NCI-H146 treated with DMSO at 0.1 percent for 48 hours (cell line): ENCODE measurements at regions not wholly inside any gene's neighbourhood (a gene's known extent, or its start where the extent isn't known, plus 50 kb on each side); places are given as distances from the start of the nearest gene placed in this dataset.
"Not testable (repeated sequence)": the region's sequence is repeated elsewhere in the genome, so short reads cannot be mapped to it uniquely, and the experiment has no call there.

Source experiments
- DNase-seq: peaks from one replicate; lab custom pipeline; 2025; ENCODE audit not compliant: unreplicated experiment; lab: John Stamatoyannopoulos, UW

DNA sequence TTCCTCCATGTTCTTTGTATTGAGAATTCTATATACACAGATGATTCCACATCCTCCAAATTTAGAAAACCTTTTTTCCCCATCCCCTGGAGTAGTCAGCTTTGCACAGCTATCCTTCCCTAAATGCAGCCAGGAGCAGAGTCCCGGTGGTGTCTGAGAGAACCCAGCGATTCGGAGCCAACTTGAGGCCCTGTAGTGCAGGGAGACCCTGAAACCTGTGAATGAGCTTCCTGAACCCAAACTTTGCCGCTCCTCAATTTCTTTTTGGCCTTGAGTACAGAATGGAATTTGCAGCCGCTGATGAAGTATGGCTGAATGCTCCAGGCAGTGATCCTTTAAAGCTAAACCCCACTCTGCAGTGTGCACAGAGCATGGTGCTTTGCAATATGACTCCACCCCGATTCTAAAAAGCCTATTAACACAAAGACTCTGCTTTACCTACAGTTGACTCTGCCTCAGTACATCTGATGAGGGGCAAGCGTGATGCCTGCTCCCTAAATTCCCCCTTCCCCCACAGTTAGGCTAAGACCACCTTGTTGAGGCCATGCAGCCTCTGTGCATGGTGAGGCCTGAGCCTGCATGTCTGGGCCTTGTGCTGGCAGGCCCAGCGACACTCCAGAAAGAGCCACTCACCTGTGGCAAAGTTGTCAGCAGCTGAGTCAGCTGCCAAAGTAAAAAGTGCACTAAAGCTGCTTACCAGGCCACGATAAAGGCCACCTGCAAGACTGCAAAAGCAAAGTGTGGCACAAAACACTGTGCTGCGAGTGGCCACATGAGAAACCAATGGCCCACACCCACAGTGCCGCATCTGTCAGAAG lies 82.1 kb downstream of the PLEKHG1 start:
- no peak for DNase-seq

DNA sequence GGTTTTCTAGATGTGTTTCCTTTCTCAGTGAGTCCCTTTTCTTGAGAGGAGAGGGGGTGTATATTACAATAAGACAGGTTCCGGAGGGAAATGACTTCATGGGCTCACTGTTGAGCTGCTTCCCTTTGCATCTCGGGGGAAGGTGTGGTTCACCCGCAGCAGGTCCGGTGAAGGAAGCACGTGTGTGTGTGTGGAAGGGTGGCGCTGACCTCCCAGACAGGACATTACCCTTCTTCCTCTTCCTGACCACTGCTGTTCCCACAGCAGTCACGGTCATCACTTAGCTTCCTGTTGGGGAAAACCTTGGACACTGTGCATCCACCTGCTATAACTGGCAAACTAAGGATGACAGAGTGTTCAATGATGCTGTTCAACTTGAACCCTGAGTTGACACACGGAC lies 83.6 kb downstream of the PLEKHG1 start:
- no peak for DNase-seq

DNA sequence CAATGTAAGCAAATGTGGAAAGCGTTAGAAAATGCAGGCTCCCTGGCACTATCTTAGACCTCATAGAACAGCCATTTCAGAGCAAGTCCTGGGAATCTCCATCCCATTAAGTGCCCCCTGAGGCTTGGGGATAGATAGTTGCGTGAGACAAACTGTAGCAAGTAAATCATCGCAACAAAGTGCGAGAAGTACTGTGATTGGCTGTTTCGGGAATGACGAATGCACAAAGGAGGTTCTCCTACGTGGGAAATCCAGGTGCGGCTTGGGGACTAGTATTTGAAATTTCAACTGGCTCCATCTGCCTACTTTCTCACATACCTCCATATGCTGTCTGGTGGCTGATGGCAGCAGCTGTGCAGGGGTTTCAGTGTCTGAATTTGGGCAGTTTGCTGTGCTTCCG lies 84.5 kb downstream of the PLEKHG1 start:
- no peak for DNase-seq

DNA sequence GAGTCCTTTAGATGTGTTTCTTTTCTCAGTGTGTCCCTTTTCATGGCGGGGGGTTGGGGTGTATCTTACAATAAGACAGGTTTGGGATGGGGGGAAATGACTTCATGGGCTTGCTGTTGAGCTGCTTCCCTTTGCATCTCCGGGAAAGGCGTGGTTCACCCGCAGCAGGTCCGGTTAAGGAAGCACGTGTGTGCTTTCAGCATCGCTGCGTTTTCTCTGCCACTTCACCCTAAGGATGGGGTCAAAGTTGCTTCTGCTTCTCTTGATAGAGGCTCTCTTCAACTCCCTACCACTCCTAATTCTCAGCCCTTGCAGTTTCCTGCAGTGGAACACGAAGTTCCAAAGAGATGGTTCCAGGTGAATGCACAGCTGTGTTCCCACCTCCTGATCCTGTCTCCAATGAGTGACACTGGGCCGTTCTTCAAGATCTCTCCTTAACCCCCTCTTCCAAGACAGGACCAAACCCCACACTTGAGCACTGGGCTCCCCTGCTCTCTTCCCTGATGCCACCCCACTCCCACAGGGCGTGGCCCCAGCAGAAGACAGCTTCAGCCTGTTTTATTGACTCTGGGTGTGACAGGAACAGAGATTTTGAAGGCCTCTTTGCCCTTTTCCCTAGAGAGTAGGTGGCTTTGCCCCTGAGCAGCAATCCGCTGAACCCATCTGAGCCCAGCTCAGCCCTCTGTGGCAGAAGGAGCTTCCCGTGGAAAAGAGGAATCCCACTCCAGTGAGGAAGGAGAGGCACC lies 85.2 kb downstream of the PLEKHG1 start:
- no peak for DNase-seq

DNA sequence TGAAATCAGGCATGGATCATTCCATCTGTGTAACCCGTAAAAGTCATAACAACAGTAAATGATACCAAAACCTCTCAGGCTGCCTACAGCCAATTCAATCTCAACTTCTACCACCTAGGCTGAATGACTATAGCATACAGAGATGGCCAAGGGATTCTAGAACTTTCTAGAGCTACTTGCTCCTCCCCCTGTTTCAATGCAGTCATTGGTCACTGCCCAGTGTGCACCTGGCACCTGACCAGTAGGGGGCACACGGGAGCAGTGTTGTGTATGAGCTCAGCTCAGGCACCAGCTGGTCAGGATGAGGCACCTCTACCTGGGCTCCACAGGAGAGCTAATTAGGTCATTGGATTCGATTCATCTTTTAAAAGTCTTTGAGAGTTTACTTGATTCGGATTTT lies 86.2 kb downstream of the PLEKHG1 start:
- DNase-seq, result peak; percentile 36

DNA sequence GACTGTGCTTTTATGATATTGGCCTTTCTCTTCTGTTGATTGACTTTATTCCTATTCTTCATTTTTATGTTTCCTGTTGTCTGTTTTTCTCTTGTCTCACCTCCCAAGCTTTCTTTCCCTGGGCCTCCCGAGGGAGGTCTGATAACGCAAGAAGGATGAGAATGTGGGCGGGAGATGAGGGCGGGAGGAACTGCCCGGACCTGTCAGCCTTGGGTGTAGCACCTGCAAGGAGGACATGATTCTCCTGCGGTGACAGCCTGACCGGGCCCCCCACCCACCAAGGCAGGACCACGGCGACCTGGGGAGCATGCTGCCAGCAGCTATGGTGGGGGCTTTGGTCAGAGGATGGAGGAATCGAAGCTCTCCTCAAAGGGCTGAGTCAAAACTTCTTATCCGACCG lies 86.9 kb downstream of the PLEKHG1 start:
- no peak for DNase-seq

DNA sequence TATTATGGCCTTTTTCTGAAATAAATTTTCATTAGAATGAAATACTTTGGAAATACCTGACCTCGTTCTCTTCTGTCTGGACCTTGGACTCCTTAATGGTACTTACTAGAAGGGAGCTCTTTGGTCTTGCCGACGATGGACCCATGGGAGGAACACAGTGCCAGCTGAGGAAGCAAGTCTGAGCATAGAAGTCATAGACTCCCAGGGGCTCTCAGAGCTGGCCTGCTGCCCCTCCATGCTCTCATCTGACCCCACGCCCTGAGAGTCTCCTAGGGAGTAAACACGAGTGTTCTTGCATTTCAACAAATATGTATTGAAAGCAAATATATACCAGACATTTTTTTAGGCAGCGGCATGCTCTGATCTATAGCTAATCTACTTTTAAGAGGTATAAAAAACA lies 87.8 kb downstream of the PLEKHG1 start:
- no peak for DNase-seq

DNA sequence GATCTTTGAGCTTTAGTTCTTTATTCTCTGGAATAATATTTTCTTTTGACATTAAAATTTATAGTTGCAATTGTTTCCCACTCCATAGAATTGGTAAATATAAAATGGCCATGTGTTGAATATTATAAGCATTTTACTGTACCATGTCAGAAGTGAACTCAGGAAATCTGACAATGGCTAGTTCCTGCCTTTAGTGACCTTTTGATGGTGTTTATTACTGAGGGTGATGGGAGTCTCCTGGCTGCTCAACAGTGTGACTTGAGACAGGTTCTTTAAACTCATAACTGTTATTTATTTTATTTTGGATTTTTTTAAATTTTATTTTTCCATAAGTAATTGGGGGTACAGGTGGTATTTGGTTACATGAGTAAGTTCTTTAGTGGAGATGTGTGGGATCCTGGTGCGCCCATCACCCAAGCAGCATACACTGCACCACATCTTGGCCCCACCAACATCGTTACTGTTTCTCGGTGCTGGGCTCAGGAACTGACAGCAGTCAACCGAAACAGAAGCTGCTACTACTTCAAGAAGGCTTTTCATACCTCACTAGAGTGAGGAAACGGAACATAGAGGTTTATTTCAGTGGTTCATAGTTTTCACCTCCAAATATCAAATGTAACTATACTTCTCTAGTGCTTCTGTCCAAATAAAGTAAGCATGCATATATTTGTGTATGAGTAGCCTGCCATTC lies 90.4 kb downstream of the PLEKHG1 start:
- no peak for DNase-seq

DNA sequence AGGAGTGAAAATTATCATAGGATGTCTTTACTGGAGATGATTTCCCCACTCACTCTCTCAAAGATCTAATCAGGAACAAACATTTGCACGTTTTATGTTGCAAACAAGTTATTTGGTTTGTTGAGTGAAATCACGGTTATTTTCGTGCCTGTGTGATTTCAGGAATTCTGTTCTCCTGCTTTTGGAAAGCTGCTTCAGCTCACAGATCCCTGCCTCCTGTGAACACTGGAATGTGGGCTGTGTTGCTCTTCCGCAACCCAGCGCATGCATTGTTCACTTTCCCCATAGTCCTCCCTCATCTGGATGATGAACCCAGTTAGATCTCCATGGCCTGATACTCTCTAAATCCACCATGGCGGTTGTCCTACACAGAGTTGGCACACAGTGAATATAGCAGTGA lies 91.0 kb downstream of the PLEKHG1 start:
- no peak for DNase-seq

DNA sequence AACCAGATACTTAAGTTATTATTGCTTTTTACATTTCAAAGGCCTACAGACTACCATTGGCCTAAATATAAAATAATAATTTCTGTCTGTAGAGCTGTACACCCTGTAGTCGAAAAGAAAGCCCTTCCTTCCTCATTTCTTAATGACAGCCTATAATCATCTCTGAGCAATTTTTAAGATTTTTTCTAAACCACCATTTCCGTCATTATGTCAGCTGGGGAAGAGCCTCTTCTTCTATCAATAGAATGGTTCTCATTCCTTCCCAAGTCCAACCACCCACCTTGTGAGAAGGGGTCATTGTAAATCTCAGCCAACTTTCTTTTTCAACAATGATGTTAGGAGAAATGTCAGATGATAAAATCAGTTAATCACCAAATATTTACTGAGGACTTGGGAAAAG lies 91.8 kb downstream of the PLEKHG1 start:
- no peak for DNase-seq

DNA sequence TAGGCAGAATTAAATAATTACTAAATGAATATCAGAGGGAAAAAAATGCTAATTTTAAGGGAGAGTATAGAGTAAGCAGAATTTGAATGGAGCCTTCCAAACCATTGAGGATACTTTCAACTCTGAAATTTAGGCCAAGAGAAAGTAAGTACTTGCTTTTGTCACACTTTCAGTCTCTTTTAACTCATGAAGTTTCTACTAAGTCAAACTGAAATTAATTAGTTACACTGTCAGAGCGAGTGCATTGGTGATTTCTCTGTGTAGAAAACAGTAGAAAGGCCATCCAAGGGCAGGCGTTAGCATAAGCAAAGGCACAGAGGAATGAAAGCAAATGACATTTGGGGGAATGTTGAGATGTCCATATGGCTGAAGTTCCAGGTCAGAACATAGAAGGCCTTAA lies 92.9 kb downstream of the PLEKHG1 start:
- DNase-seq, result no peak

DNA sequence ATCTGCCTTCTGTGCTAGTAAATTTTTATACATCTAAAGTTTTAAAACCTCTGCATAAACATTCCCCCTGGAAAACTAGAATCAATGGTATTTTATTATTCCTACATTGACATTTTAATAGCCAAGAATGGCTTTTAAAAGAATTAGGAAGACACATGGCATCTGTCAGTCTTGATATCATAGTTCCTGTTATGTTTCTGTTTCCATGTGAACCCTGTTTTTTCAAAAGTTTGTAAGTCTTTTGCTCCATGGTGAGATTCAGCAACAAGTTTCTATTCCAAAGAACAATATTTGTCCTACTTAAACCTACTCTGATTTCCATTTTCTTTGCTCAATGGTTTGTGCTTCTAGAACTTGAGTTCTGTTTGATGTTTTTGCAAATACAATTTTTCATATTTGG lies 95.2 kb downstream of the PLEKHG1 start:
- DNase-seq, result no peak

DNA sequence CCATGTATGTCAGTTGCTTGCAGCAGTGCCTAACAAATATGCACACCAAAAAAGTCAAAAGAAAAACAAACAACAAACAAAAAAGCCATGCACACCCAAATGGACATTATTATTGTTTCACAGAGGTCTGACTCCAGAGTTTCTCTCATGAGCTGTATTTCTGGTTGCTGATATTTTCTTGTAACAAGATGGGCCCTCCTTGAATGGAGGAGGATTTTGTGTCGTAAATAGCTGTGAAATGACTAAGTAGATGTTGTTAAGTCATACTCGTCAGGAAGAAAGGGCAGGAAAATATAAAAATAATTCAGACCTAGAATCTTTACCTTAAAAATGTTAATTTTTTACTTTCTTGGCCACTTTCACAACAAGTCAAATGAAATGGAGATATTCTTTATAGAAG lies 96.0 kb downstream of the PLEKHG1 start:
- no peak for DNase-seq

DNA sequence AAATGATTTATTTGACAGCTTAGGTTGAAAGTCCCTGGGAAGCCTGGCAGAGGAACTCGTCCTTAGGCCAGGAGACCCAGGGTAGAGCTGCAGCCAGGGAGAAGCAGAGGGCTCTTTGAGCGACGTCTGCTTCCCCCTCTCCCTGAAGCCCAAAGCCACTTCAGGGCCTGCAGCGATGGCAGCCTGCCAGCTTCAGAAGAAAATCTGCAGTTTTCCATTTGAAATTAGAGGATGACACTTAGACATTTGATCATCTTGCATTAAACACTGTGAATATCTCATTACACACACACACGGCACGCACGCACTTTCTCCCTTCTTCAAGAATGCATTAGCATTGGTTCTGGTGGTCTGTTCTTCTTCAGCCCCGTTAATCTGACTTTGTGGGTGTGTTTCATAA lies 96.5 kb downstream of the PLEKHG1 start:
- DNase-seq, result no peak

DNA sequence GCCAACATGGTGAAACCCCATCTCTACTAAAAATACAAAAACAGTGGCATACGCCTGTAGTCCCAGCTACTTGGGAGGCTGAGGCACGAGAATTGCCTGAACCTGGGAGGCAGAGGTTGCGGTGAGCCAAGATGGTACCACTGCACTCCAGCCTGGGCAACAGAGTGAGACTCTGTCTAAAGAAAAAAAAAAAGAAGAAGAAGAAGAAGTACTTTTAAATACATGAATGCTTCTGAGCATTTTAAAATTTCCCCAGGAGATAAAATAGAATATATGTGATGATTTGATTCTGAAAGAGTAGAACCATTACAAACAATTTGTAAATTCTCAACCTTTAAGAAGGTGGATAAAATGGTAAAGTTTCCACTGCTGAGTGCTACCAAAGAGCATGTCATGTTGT lies 97.2 kb downstream of the PLEKHG1 start:
- not testable (repeated sequence) for DNase-seq

DNA sequence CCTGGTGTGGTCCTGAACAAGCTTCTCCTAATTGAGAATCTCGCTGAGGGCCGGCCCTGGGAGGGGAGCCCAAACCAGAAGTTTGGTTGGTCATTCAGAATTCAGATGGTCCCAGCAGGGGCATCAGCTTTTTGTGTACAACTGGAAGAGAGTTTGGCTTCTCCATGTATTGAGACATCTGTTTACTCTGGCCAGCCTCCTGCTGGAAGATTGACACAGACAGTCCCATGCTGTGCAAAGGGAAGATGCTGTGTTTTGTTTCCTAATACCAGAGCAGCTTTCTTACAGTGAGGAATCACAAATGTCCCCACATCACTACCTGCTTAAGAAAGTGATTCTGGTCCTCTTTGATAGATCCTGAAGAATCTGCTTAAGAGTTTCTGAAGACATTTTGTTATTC lies 97.8 kb downstream of the PLEKHG1 start:
- DNase-seq, result peak; percentile 54

DNA sequence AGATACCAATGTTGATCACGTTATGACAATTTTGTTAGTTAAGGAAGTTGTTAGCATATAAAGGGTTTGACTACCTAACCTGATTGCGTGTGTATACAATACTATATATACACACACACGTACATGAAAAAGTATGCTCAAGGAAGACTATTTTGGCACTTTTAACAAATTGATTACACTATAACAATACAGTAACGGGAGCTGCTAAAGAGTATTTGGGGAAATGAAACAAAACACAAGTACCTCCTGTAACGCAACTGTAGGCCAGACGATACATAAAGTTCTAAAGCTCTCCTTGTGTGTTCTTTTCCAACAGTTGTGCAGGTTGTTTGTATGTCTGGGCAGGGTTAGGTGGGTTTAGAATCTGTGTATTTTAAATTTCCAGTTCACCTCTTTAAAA lies 98.7 kb downstream of the PLEKHG1 start:
- DNase-seq, result no peak

DNA sequence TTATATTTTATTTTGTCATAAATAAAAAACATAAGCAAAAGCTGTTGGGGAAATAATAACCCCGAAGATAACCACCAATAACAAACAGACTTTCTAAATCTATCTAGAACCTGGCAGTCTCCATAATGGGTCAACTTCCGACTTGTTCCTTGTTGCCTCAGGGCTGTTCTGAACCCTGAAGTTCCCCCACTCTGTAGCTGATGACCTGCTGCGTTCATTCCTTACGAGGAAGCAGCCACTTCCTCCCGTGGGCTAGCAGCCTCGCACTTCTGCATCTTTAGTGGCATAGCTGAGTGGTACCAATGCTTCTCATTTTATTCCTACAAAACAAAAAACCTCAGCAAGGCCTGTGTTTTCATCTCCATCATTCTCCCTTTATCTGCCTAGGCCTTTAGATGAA lies 103.0 kb downstream of the PLEKHG1 start:
- DNase-seq, result no peak

DNA sequence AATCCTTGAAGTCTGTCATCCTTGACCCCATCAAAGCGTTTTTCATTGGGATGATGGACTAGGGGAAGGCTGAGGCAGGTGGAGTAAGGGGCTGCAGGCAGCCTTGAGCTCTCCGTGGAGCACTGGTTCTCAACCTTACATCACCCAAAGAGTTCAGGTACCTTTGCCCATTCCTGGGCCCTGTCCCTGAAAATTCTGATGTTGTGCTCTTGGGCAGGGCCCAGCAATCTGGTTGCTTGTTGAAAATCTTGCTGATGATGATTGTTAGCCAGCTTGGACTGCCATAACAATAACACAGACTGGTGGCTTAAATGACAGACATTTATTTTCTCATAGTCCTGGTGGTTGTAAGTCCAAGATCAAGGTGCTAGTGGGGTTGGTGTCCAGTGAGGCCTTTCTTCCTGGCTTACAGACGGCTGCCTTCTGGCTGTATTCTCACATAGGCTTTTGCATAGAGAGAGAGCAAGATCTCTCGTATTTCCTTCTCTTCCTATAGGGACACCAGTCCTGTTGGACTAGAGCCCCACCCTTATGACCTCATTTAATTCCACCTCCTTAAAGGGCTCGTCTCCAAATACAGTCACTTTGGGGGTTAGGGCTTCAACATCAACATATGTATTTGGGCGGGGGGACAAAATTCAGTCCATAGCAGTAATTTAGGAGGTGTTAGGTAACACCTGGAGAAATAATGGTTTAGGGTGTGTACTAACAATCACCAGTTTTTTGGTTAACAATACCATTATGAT lies 104.9 kb downstream of the PLEKHG1 start:
- no peak for DNase-seq

DNA sequence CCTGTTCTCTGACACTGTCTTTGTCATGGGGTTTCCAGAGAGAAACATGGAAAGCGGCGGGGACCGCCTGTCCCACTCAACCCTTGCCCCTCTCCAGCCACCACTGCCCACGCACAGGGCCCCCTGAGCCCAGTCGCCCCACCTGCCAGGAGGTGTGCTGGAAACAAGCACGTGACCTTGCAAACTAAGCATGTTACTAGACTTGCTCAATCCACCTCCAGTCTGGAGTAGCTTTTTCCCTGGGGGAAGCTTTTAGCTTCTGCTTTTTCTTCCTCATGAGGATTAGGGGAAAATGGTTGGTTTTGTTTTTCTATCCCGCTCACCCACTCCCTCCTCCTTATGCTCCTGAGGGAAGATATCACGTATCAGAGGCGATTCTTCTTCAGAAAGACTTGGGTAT lies 105.7 kb downstream of the PLEKHG1 start:
- no peak for DNase-seq

DNA sequence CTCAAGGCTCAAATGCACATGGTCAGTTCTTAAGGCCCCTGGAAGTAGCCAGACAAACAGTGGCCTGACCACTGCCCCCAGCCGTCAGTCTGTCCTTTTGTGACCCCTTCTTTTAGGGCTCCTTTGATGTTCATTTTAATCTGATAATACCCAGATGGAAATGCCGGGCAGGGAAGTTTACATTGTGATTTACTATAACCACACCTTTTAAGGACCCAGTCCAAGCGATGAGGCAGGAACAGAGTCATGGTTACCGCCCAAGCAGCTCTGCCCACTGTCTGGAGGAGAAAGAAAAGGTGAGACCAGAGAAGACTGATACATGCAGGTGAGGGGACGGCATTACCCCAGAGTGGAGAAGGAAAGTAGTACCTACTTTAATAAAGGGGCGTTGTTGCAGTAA lies 110.6 kb downstream of the PLEKHG1 start:
- DNase-seq, result no peak
